Karpas-422 (cell line): ENCODE measurements at regions not wholly inside any gene's neighbourhood (a gene's known extent, or its start where the extent isn't known, plus 50 kb on each side); places are given as distances from the start of the nearest gene placed in this dataset.

Source experiments
- DNase-seq: peaks from one replicate; pipeline ENCODE4 v3.0.0-alpha.2; 2015
- H2AFZ ChIP-seq: fragments of 200-600 bp; sonication (generic); 2 replicates; pipeline ENCODE4 v1.6.1; 2014; ENCODE audit warnings: antibody characterized with exemption, low read length, mixed read lengths
- H3K27ac ChIP-seq: fragments of 200-600 bp; sonication (generic); 2 replicates; pipeline ENCODE4 v1.5.1; 2014; ENCODE audit warnings: mild to moderate bottlenecking, low read length, moderate library complexity
- H3K27me3 ChIP-seq: fragments of 200-600 bp; sonication (generic); 2 replicates; pipeline ENCODE4 v1.6.1; 2014; ENCODE audit warnings: low read length, mixed read lengths
- H3K36me3 ChIP-seq: fragments of 200-600 bp; sonication (generic); 2 replicates; pipeline ENCODE4 v1.6.1; 2014; ENCODE audit warnings: low read length, mixed read lengths; ENCODE audit not compliant: insufficient read depth
- H3K4me1 ChIP-seq: fragments of 200-600 bp; sonication (generic); 2 replicates; pipeline ENCODE4 v1.6.1; 2014; ENCODE audit warnings: mild to moderate bottlenecking, low read length, mixed read lengths
- H3K4me2 ChIP-seq: fragments of 200-600 bp; sonication (generic); 2 replicates; pipeline ENCODE4 v1.6.1; 2014; ENCODE audit warnings: low read length, low read depth, mild to moderate bottlenecking; ENCODE audit not compliant: poor library complexity, severe bottlenecking
- H3K4me3 ChIP-seq: fragments of 200-600 bp; sonication (generic); 2 replicates; pipeline ENCODE4 v1.5.1; 2014; ENCODE audit warnings: mild to moderate bottlenecking, antibody characterized with exemption, low read length, mixed read lengths
- H3K79me2 ChIP-seq: fragments of 200-600 bp; sonication (generic); 2 replicates; pipeline ENCODE4 v1.6.1; 2014; ENCODE audit warnings: mild to moderate bottlenecking, low read length, mixed read lengths
- H3K9ac ChIP-seq: fragments of 200-600 bp; sonication (generic); 2 replicates; pipeline ENCODE4 v1.6.0; 2014; ENCODE audit warnings: low read length
- H3K9me2 ChIP-seq: fragments of 200-600 bp; sonication (generic), shearing (Covaris generic); replicated peaks from 2 replicates; pipeline ENCODE4 v1.6.0; 2014; ENCODE audit warnings: mild to moderate bottlenecking, low read length, moderate library complexity; ENCODE audit not compliant: insufficient read depth
- H3K9me3 ChIP-seq: fragments of 300-700, 200-600 bp; sonication (generic); 2 replicates; pipeline ENCODE4 v1.6.1; 2014; ENCODE audit warnings: low read length, mixed read lengths
- H4K20me1 ChIP-seq: fragments of 200-600 bp; sonication (generic); 2 replicates; pipeline ENCODE4 v1.6.1; 2014; ENCODE audit warnings: mild to moderate bottlenecking, antibody characterized with exemption, low read length, low read depth; ENCODE audit not compliant: insufficient read depth

DNA sequence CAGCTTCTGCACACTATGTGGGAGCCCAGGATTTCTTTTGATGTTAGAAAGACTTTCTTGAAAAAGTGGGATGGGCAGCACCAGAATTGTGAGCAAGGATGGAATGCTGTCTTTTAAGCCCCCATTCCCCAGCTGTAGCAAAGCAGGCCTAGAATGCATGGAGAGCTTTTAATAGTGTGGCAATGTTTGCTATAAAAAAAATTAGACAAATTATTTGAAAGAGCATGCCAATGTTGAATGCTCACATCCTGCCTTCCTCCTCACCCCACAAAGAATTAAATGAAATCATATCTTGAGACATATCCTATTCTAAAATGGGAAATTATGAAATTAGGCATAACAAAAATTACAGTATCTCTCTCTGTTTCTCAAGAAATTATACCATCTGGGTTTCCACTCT is 154.7 kb downstream of the C11orf91 start:
- Histone ChIP-seq H3K9me2 (no peaks in the 10 kb centered on the region), H3K4me3 (no peak overlapping the region), H4K20me1 (no peaks in the 10 kb centered on the region), H3K27ac (no peak overlapping the region), H3K36me3 (no peaks in the 10 kb centered on the region), H3K27me3 (no peaks in the 10 kb centered on the region), H3K9ac (no peak overlapping the region), H3K4me1 (no peaks in the 10 kb centered on the region), H2AFZ (no peak overlapping the region), H3K9me3 (no peaks in the 10 kb centered on the region), H3K4me2 (no peak overlapping the region), H3K79me2 (no peaks in the 10 kb centered on the region)
- DNase-seq: no peak

DNA sequence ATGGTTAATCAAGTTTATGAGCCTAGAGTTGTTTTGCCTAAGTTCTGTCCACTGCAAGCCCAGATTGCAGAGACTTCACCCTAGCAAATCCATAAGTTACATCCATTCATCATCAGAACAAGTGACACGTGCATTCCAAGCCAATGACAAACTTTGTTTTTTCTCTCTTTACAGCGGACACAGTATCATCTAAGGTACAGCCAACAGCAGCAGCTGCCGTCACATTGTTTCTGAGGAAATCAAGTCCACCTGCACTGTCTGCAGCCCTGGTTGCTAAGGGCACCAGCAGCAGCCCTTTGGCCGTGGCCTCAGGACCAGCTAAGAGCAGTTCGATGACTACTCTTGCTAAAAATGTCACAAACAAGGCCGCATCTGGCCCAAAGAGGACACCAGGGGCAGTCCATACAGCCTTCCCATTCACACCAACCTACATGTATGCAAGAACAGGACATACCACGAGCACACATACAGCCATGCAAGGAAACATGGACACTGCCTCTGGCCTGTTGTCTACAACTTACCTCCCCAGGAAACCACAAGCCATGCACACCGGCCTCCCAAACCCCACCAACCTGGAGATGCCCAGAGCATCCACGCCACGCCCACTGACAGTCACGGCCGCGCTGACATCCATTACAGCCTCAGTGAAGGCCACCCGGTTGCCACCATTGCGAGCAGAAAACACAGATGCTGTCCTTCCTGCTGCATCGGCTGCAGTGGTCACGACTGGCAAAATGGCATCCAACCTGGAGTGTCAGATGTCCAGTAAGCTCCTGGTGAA is 155.8 kb downstream of the C11orf91 start:
- H3K36me3 ChIP-seq: no peaks in the 10 kb centered on the region
- no peaks in the 10 kb centered on the region for H3K27me3 ChIP-seq

DNA sequence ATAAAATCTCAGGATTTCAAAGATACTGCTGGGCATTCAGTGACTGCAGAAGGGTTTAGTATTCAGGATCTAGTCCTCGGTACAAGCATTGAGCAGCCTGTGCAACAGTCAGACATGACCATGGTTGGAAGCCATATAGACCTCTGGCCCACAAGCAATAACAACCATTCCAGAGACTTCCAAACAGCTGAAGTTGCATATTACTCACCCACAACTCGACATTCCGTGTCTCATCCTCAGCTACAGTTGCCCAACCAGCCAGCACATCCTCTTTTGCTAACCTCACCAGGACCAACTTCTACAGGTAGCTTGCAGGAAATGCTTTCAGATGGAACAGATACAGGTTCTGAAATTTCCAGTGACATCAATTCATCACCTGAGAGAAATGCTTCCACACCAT is 156.8 kb downstream of the C11orf91 start:
- Histone ChIP-seq H3K4me1 (no peaks in the 10 kb centered on the region), H3K4me2 (no peak overlapping the region), H2AFZ (no peak overlapping the region), H3K9me2 (no peaks in the 10 kb centered on the region), H3K4me3 (no peak overlapping the region), H3K9ac (no peak overlapping the region), H3K36me3 (no peaks in the 10 kb centered on the region), H4K20me1 (0 out of 2 replicates have a peak, but pooled peaks cover 5% of the 10 kb centered on the region), H3K27ac (no peak overlapping the region), H3K9me3 (no peaks in the 10 kb centered on the region), H3K79me2 (no peaks in the 10 kb centered on the region), H3K27me3 (no peaks in the 10 kb centered on the region)
- DNase-seq: no peak

More for the DNA sequence above, 155.8 kb downstream of the C11orf91 start:
- Histone ChIP-seq H3K9me2 (no peaks in the 10 kb centered on the region), H4K20me1 (0 out of 2 replicates have a peak, but pooled peaks cover 2% of the 10 kb centered on the region), H3K9me3 (no peaks in the 10 kb centered on the region), H2AFZ (no peak overlapping the region), H3K4me1 (no peaks in the 10 kb centered on the region), H3K9ac (no peak overlapping the region), H3K4me3 (no peak overlapping the region), H3K79me2 (no peaks in the 10 kb centered on the region), H3K4me2 (no peak overlapping the region), H3K27ac (no peak overlapping the region)
- no peak for DNase-seq

DNA sequence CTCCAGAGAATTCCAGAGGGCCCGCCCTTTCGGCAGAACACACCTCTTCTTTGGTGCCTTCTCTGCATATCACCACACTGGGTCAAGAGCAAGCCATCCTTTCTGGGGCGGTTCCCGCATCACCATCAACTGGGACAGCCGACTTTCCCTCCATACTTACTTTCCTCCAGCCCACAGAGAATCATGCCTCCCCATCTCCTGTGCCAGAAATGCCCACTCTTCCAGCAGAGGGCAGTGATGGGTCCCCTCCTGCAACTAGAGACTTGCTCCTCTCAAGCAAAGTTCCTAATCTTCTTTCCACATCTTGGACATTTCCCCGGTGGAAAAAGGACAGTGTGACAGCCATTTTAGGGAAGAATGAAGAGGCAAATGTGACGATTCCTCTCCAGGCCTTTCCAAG is 157.7 kb downstream of the C11orf91 start:
- Histone ChIP-seq H3K4me3 (no peak overlapping the region), H3K4me1 (no peaks in the 10 kb centered on the region), H2AFZ (no peak overlapping the region), H3K9me3 (no peaks in the 10 kb centered on the region), H3K27me3 (no peaks in the 10 kb centered on the region), H3K79me2 (no peaks in the 10 kb centered on the region), H3K27ac (no peak overlapping the region), H3K9me2 (no peaks in the 10 kb centered on the region), H3K36me3 (no peaks in the 10 kb centered on the region), H3K9ac (no peak overlapping the region), H3K4me2 (no peak overlapping the region), H4K20me1 (0 out of 2 replicates have a peak, but pooled peaks cover 5% of the 10 kb centered on the region)
- DNase-seq: peak; percentile 76

DNA sequence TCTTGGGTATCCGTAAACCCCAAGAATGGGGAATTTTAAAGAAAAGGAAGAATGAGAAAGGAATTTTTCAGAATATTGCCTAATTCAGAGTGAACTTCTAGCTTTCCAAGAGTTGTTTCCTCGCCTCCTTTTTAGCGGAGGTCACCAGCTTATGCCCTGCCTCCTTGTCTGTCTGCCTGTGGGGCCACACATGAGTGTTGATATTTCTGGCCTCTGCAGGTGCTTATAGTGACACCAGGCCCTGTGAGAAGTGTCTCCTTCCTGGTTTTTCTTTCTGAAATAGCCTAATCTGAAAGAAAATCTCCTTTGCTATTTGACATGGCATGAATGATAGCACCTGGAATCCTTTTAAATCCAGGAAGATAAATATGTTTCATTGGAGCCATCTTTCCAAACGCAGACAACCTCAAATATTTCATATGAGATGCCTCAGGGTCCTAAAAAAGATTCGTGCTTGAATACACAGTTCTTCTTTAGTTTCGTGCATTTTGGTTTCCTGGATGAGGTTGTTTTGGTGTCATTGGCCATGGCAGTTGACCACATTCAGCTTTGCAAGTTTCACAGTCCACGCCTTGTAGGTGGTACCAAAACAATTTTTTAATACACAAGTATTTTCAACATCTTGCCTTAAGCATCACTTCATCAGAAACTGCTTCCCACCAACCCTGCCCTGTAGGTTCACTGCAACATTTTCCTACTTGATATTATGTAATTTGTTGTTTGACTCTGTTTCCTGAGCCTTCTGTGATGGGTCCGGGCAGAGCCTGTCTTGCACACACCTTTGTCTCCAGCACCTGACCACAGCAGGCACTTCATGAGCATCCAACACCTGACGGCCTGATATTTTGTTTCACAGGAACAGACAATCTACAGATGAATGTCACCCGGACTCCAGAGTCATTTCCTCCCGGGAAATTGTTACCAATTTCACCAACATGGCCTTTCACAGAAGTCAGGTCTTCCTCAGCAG is 159.4 kb downstream of the C11orf91 start:
- no peak overlapping the region for H3K4me3 ChIP-seq
- no peak overlapping the region for H2AFZ ChIP-seq
- H3K27ac ChIP-seq: no peak overlapping the region
- 0 out of 2 replicates have a peak, but pooled peaks cover 5% of the 10 kb centered on the region for H4K20me1 ChIP-seq
- H3K9me2 ChIP-seq: no peaks in the 10 kb centered on the region
- H3K36me3 ChIP-seq: no peaks in the 10 kb centered on the region
- DNase-seq: no peak
- no peak overlapping the region for H3K4me2 ChIP-seq
- H3K9ac ChIP-seq: no peak overlapping the region
- no peaks in the 10 kb centered on the region for H3K4me1 ChIP-seq
- H3K79me2 ChIP-seq: no peaks in the 10 kb centered on the region
- H3K9me3 ChIP-seq: no peaks in the 10 kb centered on the region
- no peaks in the 10 kb centered on the region for H3K27me3 ChIP-seq

DNA sequence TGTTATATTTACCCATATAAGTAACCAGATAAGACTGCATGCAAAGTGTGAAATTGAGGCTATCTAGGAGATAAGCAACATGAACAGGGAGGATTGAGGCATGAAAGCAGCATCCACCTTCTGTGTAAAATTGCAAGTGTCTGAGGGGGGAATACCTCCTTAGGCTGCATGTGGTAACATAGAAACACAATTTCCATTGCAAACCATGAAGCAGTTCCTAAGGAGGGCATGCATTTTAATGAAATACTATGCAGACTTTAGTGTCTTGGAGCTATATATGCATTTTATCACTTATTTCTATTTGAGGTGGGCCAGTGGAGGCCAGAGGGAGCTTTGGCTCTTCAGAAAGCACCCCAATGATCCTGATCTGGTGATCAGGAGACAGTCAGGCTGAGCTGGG is 160.2 kb downstream of the C11orf91 start:
- H3K4me3 ChIP-seq: no peak overlapping the region

DNA sequence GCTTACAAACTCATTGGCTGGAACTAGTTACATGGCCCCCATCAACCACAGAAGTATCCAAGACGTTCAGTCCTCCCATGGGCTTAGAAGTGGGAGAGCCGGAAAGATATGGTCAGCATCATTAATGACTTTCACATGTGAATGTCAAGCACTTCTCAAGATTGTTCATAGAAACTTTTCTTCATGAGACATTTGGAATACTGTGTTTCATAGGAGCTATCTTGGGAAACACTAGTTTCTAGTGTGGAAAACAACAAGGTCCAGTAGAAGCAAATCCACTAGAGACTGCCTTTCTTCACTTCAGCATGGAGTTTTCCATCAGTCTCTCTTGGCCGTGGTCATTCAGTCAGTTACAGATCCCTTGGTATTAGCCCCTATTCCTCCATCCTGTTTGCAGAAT is 160.9 kb downstream of the C11orf91 start:
- Histone ChIP-seq H4K20me1 (0 out of 2 replicates have a peak, but pooled peaks cover 5% of the 10 kb centered on the region), H3K9ac (no peak overlapping the region), H3K27me3 (0 out of 2 replicates have a peak, but pooled peaks cover 3% of the 10 kb centered on the region), H3K4me3 (no peak overlapping the region), H3K79me2 (no peaks in the 10 kb centered on the region), H3K9me3 (no peaks in the 10 kb centered on the region), H3K4me2 (no peak overlapping the region), H3K9me2 (no peaks in the 10 kb centered on the region), H3K4me1 (no peaks in the 10 kb centered on the region), H2AFZ (no peak overlapping the region), H3K36me3 (no peaks in the 10 kb centered on the region), H3K27ac (no peak overlapping the region)
- DNase-seq: no peak

More for the DNA sequence above, 160.2 kb downstream of the C11orf91 start:
- H3K9ac ChIP-seq: no peak overlapping the region
- H3K27me3 ChIP-seq: no peaks in the 10 kb centered on the region
- no peak overlapping the region for H3K4me2 ChIP-seq
- no peaks in the 10 kb centered on the region for H3K79me2 ChIP-seq
- H3K4me1 ChIP-seq: no peaks in the 10 kb centered on the region
- DNase-seq: no peak
- no peak overlapping the region for H2AFZ ChIP-seq
- H3K27ac ChIP-seq: no peak overlapping the region
- H3K9me2 ChIP-seq: no peaks in the 10 kb centered on the region
- H3K36me3 ChIP-seq: no peaks in the 10 kb centered on the region
- 0 out of 2 replicates have a peak, but pooled peaks cover 5% of the 10 kb centered on the region for H4K20me1 ChIP-seq
- no peaks in the 10 kb centered on the region for H3K9me3 ChIP-seq

DNA sequence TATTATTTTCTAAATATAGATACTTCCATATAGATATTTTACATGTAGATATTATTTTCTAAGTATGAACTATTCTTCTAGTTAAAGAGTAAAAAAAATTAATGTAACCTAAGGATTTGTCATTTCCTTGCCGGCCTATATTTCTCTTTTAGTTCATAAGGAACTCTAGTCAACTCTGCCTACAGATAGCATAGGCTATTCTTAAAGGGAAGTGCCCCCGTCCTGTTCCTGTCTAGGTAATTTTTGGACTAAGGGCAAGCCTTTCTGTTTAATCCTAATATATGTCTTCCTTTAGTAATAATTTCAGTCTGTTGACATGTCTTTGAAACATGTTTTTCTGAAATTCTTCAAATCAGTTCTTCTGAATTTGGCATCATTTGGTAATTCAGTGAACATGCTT is 161.9 kb downstream of the C11orf91 start:
- H3K9me3 ChIP-seq: no peaks in the 10 kb centered on the region
- H2AFZ ChIP-seq: no peak overlapping the region
- no peaks in the 10 kb centered on the region for H3K9me2 ChIP-seq
- H3K4me3 ChIP-seq: no peak overlapping the region
- H3K36me3 ChIP-seq: no peaks in the 10 kb centered on the region
- H3K79me2 ChIP-seq: no peaks in the 10 kb centered on the region
- H3K27me3 ChIP-seq: 0 out of 2 replicates have a peak, but pooled peaks cover 4% of the 10 kb centered on the region
- H4K20me1 ChIP-seq: 0 out of 2 replicates have a peak, but pooled peaks cover 5% of the 10 kb centered on the region
- no peak for DNase-seq
- H3K27ac ChIP-seq: no peak overlapping the region
- H3K9ac ChIP-seq: no peak overlapping the region
- no peak overlapping the region for H3K4me2 ChIP-seq
- H3K4me1 ChIP-seq: no peaks in the 10 kb centered on the region
